HG03095 (cell line): ENCODE measurements at regions not wholly inside any gene's neighbourhood (a gene's known extent, or its start where the extent isn't known, plus 50 kb on each side); places are given as distances from the start of the nearest gene placed in this dataset.
"Not testable (repeated sequence)": the region's sequence is repeated elsewhere in the genome, so short reads cannot be mapped to it uniquely, and the experiment has no call there.

ENCODE experiments used
- ATAC-seq: cut with Tn5 transposase; IDR thresholded peaks from one replicate; pipeline ENCODE4 v1.9.1; 2021; ENCODE audit warnings: moderate library complexity; ENCODE audit not compliant: unreplicated experiment

DNA sequence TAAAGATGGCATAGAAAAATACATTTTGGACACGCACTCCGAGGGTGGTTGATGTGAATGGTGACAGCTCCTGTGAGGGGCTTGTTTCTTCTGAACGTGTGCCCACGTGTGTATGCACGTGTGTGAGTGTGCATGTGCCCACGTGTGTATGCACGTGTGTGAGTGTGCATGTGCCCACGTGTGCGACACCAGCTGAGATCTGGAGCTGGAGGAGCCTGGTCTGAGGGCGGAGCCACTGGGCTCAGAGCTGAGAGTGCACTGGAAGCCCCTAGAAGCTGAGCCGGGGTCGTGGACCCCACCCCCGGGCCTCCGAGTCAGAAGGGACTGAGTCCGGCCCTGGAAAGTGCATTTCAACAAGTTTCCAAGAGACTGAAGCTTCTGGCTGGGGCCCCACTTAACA, 282.5 kb upstream of the IRX4 start:
- no peak for ATAC-seq

DNA sequence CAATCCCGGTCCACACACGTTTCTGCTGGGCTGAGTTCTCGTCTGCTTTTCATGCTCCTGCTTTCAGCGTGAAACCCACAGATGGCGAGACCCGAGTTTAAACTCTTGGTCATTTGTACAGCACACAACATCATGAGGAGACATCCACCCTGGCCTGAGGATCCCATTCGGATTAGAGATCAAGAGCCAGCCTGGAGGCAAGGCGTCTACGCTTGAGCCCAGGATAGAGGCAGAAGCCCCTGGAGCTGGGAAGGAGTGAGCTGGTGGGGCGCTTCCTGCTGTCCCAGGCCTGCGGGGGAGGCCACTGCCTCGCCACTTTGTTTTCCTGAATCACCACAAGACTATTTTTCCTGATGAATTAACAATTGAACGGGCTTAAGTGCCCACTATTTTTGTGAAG, 281.9 kb upstream of the IRX4 start:
- ATAC-seq = no peak

GRCh38 chr5:2163940-2164490, 281.3 kb upstream of the IRX4 start:
- ATAC-seq = no peak

- no peak for ATAC-seq
These were observed 280.5 kb upstream of the IRX4 start for GRCh38 chr5:2163060-2163856.

DNA sequence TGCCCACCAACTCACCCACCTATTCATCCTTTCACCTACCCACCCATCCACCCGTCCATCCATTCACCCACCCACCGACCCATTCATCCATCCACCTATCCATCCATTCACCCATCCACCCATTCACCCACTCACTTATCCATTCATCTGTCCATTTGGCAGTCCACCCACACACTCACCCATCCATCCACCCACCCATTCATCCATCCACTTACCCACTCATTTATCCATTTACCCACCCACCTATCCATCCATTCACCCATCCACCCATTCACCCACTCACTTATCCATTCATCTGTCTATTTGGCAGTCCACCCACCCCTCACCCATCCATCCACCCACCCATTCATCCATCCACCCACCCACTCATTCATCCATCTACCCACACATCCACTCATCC, 278.1 kb upstream of the IRX4 start:
- ATAC-seq = no peak

DNA sequence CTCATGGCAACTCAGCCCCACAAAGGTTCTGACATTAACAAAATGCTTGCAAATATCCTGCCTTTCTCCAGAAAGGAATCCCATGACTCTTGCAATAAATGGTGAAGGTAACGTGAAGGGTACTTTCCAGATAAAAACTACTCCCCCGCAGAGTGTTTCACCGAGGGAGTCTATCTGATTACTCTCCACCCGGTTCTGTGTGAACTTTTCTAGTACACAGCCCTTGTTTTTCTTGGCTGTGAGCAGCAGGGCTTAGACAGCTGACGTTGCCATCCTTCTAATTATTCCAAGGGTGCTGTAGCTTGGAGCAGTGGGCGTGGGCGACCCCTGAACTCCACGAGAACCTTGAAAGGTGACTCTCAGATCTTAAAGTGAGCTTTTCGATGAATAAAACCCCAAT, 276.0 kb upstream of the IRX4 start:
- no peak for ATAC-seq

GRCh38 chr5:2158109-2158508, 275.4 kb upstream of the IRX4 start:
- no peak for ATAC-seq

- ATAC-seq = no peak
These were observed 274.6 kb upstream of the IRX4 start for GRCh38 chr5:2157372-2157771.

DNA sequence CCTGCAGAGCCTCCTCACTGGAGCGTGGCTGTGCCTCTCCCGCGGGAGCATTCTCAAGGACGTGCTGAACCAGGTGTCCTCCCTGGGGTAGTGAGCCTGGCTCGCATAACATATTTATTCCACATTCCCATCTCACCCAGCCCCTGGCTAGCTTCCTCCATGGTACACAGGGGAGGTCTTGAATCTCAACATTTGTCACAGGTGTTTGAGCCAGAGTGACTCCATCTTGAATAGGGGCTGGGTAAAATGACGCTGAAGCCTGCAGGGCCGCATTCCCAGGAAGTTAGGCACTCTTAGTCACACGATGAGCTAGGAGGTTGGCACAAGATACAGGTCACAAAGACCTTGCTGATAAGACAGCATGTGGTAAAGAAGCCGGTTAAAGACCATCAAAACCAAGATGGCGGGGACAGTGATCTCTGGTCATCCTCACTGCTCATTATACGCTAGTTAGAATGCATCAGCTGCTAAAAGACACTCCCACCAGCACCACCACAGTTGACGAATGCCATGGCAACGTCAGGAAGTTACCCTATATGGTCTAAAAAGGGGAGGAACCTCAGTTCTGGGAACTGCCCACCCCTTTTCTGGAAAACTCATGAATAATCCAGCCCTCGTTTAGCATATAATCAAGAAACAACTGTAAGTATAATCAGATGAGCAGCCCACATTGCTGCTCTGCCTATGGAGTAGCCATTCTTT, 273.8 kb upstream of the IRX4 start:
- no peak for ATAC-seq

DNA sequence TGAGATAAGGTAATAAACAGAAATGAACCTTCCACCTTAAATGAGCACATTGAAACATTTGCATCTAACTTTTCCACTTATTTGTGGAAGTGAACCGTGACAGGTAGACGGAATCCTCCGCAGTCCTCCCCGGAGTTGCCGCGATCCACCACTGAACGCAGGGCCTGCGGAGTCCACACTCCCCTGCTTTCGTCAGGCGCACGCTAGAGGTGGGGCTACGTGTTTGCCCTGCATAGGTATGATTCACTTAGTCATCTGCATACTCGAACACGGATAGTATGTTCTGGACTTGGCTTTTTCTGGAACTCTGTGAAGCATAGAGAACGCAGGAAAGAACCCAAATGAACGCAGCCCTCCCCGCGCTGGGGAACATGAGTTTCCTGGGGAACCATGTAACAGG, 272.8 kb upstream of the IRX4 start:
- no peak for ATAC-seq

DNA sequence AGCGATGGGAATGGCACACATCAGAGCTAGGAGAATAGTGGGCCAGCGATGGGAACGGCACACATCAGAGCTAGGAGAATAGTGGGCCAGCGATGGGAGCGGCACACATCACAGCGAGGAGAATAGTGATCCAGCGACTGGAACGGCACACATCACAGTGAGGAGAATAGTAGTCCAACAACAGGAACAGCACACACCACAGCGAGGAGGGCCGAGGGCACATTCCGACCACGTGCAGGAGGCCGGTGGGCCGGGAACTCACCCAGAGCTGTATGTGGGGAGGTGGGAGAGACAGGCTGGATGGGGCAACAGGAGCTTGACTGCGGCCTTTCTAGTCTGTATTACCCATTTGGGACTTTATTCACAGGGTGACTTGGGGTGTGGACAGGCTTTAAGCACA, 271.1 kb upstream of the IRX4 start:
- ATAC-seq = no peak

DNA sequence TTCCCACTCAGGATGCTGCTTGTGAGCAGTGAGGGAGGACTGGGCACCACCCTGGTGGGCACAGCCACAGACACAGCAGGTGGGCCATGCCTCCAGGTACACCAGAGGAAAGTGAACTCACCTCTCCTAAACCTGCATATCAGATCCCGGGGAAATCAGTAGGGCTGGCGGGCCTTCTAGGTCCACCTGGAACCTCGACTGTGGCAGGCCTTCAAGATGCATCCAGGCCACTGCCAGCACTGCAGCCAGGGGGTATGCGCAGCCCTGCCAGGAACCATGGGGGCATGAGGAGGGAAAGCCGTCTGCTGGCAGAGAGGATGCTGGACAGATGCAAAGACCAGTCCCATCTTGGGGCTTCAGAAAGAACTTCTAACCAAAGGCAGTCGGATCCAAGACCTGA, 270.6 kb upstream of the IRX4 start:
- ATAC-seq = no peak

DNA sequence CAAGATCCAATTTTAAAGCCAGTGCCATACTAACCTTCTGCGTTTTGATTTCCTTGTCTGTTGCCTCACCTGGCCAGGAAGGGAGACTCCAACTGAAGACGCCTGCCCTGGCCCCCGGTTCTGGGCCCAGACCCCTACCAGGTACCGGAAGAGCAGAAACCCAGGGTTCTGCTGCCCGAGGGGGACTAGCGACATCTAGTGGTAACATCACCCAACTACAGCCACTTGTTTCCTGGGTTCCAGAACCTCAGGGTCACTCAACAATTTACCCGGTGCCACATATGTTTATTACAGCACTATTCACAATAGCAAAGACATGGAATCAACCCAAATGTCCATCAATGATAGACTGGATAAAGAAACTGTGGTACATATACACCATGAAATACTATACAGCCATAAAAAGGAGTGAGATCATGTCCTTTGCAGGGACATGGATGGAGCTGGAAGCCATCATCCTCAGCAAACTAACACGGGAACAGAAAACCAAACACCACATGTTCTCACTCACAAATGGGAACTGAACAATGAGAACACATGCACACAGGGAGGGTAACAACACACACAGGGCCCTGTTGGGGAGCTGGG, 268.7 kb upstream of the IRX4 start:
- not testable (repeated sequence) for ATAC-seq

GRCh38 chr5:2149195-2149539, 266.4 kb upstream of the IRX4 start:
- no peak for ATAC-seq

DNA sequence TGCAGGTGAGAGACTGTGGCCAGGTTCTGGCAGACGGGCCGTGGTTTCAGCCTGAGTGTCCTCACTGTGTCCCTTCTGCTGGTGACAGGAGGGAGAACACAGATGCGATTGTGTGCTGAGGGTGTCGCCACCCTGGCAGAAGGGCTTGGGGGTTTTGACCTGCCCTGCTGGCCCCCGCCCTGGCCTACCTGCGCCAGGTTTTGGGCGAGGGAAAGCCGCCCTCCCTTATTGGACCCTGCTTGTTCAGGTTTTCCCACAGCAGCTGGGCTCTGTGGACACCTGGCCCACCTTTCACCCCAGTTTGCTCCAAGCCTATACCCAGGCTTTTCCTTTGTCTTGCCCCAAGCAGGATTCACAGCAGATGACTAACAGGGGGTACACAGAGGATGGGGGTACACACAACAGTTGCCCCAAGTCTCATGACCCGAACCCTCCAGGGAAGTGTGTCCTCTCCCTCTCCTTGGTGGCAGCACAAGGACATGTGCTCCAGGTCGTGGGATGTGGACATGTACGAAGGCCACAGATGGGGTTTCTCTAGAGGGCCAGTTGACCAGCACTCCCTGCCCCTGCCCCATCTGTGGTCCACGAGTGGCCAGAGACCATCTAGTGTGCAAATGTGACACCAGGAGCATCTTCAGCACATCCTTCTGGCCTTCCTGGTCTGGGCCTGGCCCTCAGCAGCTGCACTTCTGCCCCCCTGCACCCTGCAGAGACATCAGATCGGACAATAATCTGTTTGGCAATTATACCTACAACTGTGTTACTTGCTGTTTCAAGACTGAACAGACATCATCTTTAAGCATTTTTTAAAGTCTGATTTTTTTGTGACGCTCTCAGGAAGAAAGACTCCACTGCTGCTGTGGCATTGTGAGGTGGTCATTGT, 265.8 kb upstream of the IRX4 start:
- no peak for ATAC-seq

GRCh38 chr5:2147504-2148311, 265.0 kb upstream of the IRX4 start:
- ATAC-seq = no peak

DNA sequence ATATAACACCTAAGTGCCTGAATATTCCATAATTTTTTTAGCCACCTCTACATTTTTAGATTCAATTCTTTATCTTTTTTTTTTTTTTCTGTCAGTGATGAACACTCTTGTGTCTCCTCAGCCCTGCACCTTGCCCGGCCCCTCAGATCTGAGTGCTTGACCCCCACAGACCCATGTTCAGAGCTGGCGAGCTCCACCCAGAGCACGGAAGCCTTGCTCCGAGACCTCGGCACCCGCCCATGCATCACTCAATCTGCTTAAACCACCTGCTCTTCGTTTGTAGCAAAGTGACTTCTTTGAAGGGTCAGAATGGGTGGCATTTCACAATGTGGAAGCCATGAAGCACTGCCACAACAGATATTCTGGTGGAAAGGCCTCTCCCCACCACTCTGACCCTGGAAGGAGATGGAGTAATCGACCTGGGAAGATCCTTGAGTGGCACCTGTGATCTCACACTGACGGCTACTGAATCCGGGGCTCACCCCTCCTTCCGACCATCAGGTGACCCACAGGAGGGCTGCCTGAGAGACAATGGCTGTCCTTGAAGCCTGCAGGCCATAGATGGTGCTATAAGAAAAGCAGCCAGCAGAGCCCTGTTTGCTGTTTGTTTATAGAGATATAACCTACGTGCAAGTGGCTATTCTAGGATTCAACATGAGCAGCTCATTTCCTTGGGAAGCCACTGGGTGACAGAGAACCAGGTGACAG, 261.1 kb upstream of the IRX4 start:
- ATAC-seq = no peak

DNA sequence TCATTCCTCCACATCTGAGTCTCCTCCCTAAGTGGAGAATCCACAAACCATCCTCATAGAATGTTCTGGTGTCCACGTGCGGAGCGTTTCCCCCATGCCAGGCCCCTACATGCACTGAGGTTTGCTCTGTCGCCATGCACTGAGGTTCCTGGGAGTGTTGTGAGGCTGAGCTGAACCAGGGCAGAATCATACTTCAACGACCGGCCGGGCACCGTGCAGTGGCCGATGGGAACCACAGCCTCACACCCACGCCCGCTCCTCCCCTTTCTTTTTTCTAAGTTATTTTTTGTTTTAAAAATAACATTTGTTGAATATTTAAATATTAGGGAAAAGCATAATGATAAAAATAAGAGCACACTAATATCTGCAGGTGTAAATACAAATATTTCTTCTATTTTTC, 260.4 kb upstream of the IRX4 start:
- no peak for ATAC-seq

- no peak for ATAC-seq
These were observed 259.8 kb upstream of the IRX4 start for GRCh38 chr5:2142456-2142954.
